PC-3 (cell line): ENCODE measurements at regions not wholly inside any gene's neighbourhood (a gene's known extent, or its start where the extent isn't known, plus 50 kb on each side); places are given as distances from the start of the nearest gene placed in this dataset.

ENCODE experiments used
- ATAC-seq: fragments of 200-7000 bp; cut with Tn5 transposase; 2 replicates; pipeline ENCODE4 v1.9.1; 2020; ENCODE audit warnings: mild to moderate bottlenecking, moderate library complexity
- BruUV-seq: library from RNA; stranded (reverse); fragments of 400-500 nt; replicated peaks from 2 replicates; lab custom pipeline; 2021; lab: Mats Ljungman, UMichigan
- CTCF ChIA-PET: fragments of 300-600 bp; sonication (Branson Sonifier 250); formaldehyde crosslinking; loops from one replicate; lab custom pipeline; 2022; ENCODE audit warnings: antibody characterized with exemption; lab: Charles Lee
- POLR2A ChIA-PET: fragments of 300-600 bp; sonication (Branson Sonifier 250); formaldehyde crosslinking; loops from one replicate; lab custom pipeline; 2022; ENCODE audit warnings: antibody characterized with exemption; ENCODE audit not compliant: unreplicated experiment; lab: Charles Lee
- DNase-seq: peaks from one replicate; pipeline ENCODE4 v3.0.0-alpha.2; 2015
- H2AFZ ChIP-seq: fragments of 300-600 bp; sonication (generic); 2 replicates; pipeline ENCODE4 v1.6.0; 2016; ENCODE audit warnings: antibody characterized with exemption, low read length
- H3F3A ChIP-seq: fragments of 300-600 bp; sonication (generic); one replicate; pipeline ENCODE4 v1.6.0; 2017; ENCODE audit warnings: antibody characterized with exemption, low read length, control low read depth, mild to moderate bottlenecking; ENCODE audit not compliant: unreplicated experiment
- H3K27ac ChIP-seq: fragments of 300-600 bp; sonication (generic); 2 replicates; pipeline ENCODE4 v1.5.1; 2016; ENCODE audit warnings: mild to moderate bottlenecking, low read length
- H3K27me3 ChIP-seq: fragments of 300-600 bp; sonication (generic); 2 replicates; pipeline ENCODE4 v1.6.1; 2016; ENCODE audit warnings: low read length, mixed read lengths
- H3K36me3 ChIP-seq: fragments of 300-600 bp; sonication (generic); 2 replicates; pipeline ENCODE4 v1.6.1; 2016; ENCODE audit warnings: low read depth, mixed run types, low read length, mixed read lengths
- H3K4me1 ChIP-seq: fragments of 300-600 bp; sonication (generic); 2 replicates; pipeline ENCODE4 v1.5.1; 2016; ENCODE audit warnings: low read length; ENCODE audit not compliant: insufficient read depth
- H3K4me2 ChIP-seq: fragments of 300-600 bp; sonication (generic); 2 replicates; pipeline ENCODE4 v1.6.0; 2016; ENCODE audit warnings: low read length
- H3K4me3 ChIP-seq: fragments of 300-600 bp; sonication (generic); 2 replicates; pipeline ENCODE4 v1.5.1; 2016; ENCODE audit warnings: mild to moderate bottlenecking, low read length, mixed read lengths
- H3K79me2 ChIP-seq: fragments of 300-600 bp; sonication (generic); 2 replicates; pipeline ENCODE4 v1.6.1; 2017; ENCODE audit warnings: low read length, mixed read lengths
- H3K9ac ChIP-seq: fragments of 300-600 bp; sonication (generic); 2 replicates; pipeline ENCODE4 v1.6.0; 2016; ENCODE audit warnings: mild to moderate bottlenecking, low read length
- H3K9me2 ChIP-seq: fragments of 300-600 bp; sonication (generic); replicated peaks from 2 replicates; pipeline ENCODE4 v1.6.1; 2016; ENCODE audit warnings: mixed run types, low read length, mixed read lengths
- H3K9me3 ChIP-seq: fragments of 300-600 bp; sonication (generic); 2 replicates; pipeline ENCODE4 v1.6.1; 2016; ENCODE audit warnings: low read length, mixed read lengths
- H4K20me1 ChIP-seq: fragments of 300-600 bp; sonication (generic); 2 replicates; pipeline ENCODE4 v1.6.1; 2016; ENCODE audit warnings: low read length, mixed read lengths
- EZH2 ChIP-seq: fragments of 300-600 bp; sonication (generic); IDR thresholded peaks from one replicate; pipeline ENCODE4 v1.6.1; 2017; ENCODE audit warnings: antibody characterized with exemption, mild to moderate bottlenecking, low read length; ENCODE audit not compliant: unreplicated experiment
- EZH2phosphoT487 ChIP-seq: fragments of 300-600 bp; sonication (generic); IDR thresholded peaks from 2 replicates; pipeline ENCODE4 v1.6.1; 2018; ENCODE audit warnings: mild to moderate bottlenecking, antibody characterized with exemption, low read length, borderline replicate concordance
- intact Hi-C: fragments of 100-400 bp; cut with micrococcal nuclease; formaldehyde crosslinking; loops from 2 replicates; pipeline ENCODE4 v1.9.0; 2023
- TF ChIP-seq, protein P1 (sequence below): fragments of 300-600 bp; sonication (generic); conservative IDR thresholded peaks from 2 replicates; pipeline ENCODE4 v1.5.1; 2017; ENCODE audit warnings: antibody characterized with exemption, low read depth, mild to moderate bottlenecking, low read length

DNA sequence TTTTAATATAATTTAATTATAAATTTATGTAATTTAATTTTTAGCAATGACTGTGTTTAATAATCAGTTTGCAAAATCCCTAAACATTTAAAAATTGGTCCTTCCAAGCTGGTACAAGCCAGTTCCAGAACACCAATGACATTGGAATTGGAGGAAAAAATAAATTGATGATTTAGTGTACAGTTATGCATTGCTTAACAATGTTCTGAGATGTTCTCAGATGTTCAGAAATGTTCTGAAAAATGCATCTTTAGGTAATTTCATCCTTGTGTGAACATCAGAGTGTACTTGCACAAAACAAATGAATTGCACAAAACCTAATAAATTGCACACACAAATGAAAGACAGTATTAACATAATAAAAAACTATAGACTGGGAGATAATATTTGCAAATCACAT, 95.2 kb downstream of the TRIB2 start:
- TF ChIP-seq EZH2 = no peak
- TF ChIP-seq EZH2phosphoT487 = no peak
- TF ChIP-seq, protein P1, sequence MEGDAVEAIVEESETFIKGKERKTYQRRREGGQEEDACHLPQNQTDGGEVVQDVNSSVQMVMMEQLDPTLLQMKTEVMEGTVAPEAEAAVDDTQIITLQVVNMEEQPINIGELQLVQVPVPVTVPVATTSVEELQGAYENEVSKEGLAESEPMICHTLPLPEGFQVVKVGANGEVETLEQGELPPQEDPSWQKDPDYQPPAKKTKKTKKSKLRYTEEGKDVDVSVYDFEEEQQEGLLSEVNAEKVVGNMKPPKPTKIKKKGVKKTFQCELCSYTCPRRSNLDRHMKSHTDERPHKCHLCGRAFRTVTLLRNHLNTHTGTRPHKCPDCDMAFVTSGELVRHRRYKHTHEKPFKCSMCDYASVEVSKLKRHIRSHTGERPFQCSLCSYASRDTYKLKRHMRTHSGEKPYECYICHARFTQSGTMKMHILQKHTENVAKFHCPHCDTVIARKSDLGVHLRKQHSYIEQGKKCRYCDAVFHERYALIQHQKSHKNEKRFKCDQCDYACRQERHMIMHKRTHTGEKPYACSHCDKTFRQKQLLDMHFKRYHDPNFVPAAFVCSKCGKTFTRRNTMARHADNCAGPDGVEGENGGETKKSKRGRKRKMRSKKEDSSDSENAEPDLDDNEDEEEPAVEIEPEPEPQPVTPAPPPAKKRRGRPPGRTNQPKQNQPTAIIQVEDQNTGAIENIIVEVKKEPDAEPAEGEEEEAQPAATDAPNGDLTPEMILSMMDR = no peak
- ChIA-PET POLR2A (no interaction called here), CTCF (no interaction called here)
- Histone ChIP-seq H3K36me3 (no peaks in the 10 kb centered on the region), H3K4me1 (peaks cover 10% of the 10 kb centered on the region), H3K9me2 (no peaks in the 10 kb centered on the region), H3K9me3 (no peaks in the 10 kb centered on the region), H3K27me3 (no peaks in the 10 kb centered on the region), H3F3A (no peaks in the 10 kb centered on the region), H4K20me1 (no peaks in the 10 kb centered on the region), H3K9ac (no peak overlapping the region), H3K27ac (no peak overlapping the region), H2AFZ (no peak overlapping the region), H3K4me2 (no peak overlapping the region), H3K79me2 (no peaks in the 10 kb centered on the region), H3K4me3 (no peak overlapping the region)
- no peak for ATAC-seq
- intact Hi-C loops = no loop called here
- no TSS peak for BruUV-seq
- no peak for DNase-seq

DNA sequence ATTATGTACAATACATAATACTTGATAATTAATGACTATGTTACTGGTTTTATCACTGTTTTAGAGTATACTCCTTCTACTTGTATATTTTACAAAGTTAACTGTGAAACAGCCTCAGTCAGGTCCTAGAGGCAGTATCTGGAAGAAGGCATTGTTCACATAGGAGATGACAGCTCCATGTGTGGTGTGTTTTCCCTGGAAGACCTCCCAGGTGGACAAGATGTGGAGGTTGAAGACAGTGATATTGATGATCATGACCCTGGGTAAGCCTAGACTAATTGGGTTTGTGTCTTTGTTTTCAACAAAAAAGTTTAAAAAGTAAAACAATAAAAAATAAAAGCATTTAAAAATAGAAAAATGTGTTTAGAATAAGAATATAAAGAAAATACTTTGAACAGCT, 96.4 kb downstream of the TRIB2 start:
- Histone ChIP-seq H3K27ac (no peak overlapping the region), H2AFZ (no peak overlapping the region), H3K9me2 (no peaks in the 10 kb centered on the region), H3K36me3 (no peaks in the 10 kb centered on the region), H3K4me2 (no peak overlapping the region), H4K20me1 (no peaks in the 10 kb centered on the region), H3K4me1 (peaks cover 11% of the 10 kb centered on the region), H3K27me3 (no peaks in the 10 kb centered on the region), H3K79me2 (no peaks in the 10 kb centered on the region), H3K4me3 (no peak overlapping the region), H3K9ac (no peak overlapping the region), H3F3A (no peaks in the 10 kb centered on the region), H3K9me3 (no peaks in the 10 kb centered on the region)
- CTCF ChIA-PET = no interaction called here
- TF ChIP-seq EZH2 = no peak
- TF ChIP-seq, protein P1 = no peak
- no peak for TF ChIP-seq EZH2phosphoT487
- DNase-seq = no peak
- no peak for ATAC-seq
- intact Hi-C loops = no loop called here
- POLR2A ChIA-PET = no interaction called here
- BruUV-seq = no TSS peak

DNA sequence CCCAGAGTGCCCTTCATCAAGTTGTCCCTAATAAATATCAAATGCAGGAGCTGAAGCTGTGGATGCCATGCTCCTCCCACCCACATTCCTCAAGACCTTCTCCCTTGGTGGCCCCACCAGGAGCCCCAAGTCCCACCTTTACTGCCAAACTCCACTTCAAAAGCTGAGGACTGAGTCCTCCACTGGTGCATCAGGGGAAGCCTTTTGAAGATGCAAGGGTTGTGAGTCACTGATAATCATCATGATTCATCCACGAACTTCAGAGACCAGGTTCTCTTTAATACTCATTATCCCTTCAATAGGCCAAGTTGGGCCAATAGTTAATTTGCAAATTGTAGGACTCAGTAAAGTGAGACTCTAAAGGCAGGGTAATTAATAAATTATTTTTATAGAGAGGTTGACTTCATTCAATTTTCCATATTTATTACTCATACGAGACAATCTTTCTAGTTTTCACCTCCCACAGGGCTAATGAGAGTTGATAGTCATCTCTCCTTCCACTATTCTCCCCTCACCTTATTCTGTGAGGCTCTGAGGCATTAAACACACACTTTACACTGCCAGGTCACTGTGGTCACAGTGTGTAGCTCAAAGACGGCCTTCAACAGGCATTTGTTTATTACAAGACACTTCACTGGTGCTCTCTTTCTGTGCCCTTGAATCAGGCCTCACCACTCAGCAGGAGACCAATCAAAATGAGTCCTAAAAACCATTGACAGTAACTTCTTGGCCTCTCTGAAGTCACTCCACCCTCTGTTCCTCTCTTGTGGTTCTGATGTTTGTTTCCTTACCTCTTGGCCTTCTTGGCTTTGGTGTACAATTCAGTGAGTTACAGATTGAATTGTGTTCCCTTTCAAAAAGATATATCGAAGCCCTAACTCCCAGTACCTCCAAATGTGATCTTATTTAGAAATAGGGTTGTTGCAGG, 99.9 kb downstream of the TRIB2 start:
- Histone ChIP-seq H3K79me2 (no peaks in the 10 kb centered on the region), H3K4me3 (no peak overlapping the region), H3K27ac (no peak overlapping the region), H3K27me3 (no peaks in the 10 kb centered on the region), H3F3A (no peaks in the 10 kb centered on the region), H3K4me1 (peaks cover 27% of the 10 kb centered on the region), H3K36me3 (no peaks in the 10 kb centered on the region), H3K9me2 (no peaks in the 10 kb centered on the region), H3K9ac (no peak overlapping the region), H3K9me3 (no peaks in the 10 kb centered on the region), H4K20me1 (no peaks in the 10 kb centered on the region), H2AFZ (no peak overlapping the region), H3K4me2 (no peak overlapping the region)
- ATAC-seq = peak; percentile 58
- ChIA-PET CTCF (no interaction called here), POLR2A (no interaction called here)
- BruUV-seq = no TSS peak
- DNase-seq = peak; percentile 75
- intact Hi-C loops = no loop called here
- TF ChIP-seq, protein P1 = no peak
- TF ChIP-seq EZH2 (no peak), EZH2phosphoT487 (no peak)
